ENCODE measurements at regions not wholly inside any gene's neighbourhood (a gene's known extent, or its start where the extent isn't known, plus 50 kb on each side); places are given as distances from the start of the nearest gene placed in this dataset.

GRCh38 chr20:58017970-58018530 lies 210.4 kb downstream of the ANKRD60 start:
- no peak for TF ChIP-seq CTCF (IDR thresholded peaks at IDR 0.05; ENCODE audit: control extremely low read depth, extremely low read depth, low read depth, missing control alignments)
- CTCF ChIA-PET, result no interaction called here
- POLR2A ChIA-PET, result no interaction called here
- no peak for DNase-seq (ENCODE audit: extremely low spot score)

GRCh38 chr20:58017231-58017969 lies 211.1 kb downstream of the ANKRD60 start:
- no peak for TF ChIP-seq CTCF (IDR thresholded peaks at IDR 0.05; ENCODE audit: control extremely low read depth, extremely low read depth, low read depth, missing control alignments)
- DNase-seq (ENCODE audit: extremely low spot score), result no peak
- ChIA-PET POLR2A (no interaction called here), CTCF (no interaction called here)

GRCh38 chr20:58016779-58017178 lies 211.7 kb downstream of the ANKRD60 start:
- ChIA-PET POLR2A (no interaction called here), CTCF (no interaction called here)
- DNase-seq (ENCODE audit: extremely low spot score), result no peak
- no peak for TF ChIP-seq CTCF (IDR thresholded peaks at IDR 0.05; ENCODE audit: control extremely low read depth, extremely low read depth, low read depth, missing control alignments)

GRCh38 chr20:58014628-58015315 lies 213.7 kb downstream of the ANKRD60 start:
- CTCF ChIA-PET, result no interaction called here

GRCh38 chr20:58012731-58013510 lies 215.5 kb downstream of the ANKRD60 start:
- DNase-seq (ENCODE audit: extremely low spot score), result no peak
- TF ChIP-seq CTCF (IDR thresholded peaks at IDR 0.05; ENCODE audit: control extremely low read depth, extremely low read depth, low read depth, missing control alignments), result no peak
- POLR2A ChIA-PET, result no interaction called here
- CTCF ChIA-PET, result interaction anchor here (1.4 kb wide), 1 partner anchor 50 kb away, joined by 3 read pairs; no protein-coding TSS in a partner anchor

More at GRCh38 chr20:58014628-58015315, 213.7 kb downstream of the ANKRD60 start:
- POLR2A ChIA-PET, result no interaction called here
- TF ChIP-seq CTCF (IDR thresholded peaks at IDR 0.05; ENCODE audit: control extremely low read depth, extremely low read depth, low read depth, missing control alignments), result no peak
- DNase-seq (ENCODE audit: extremely low spot score), result no peak

- POLR2A ChIA-PET, result no interaction called here
- DNase-seq (ENCODE audit: extremely low spot score), result no peak
These were observed 216.4 kb downstream of the ANKRD60 start for GRCh38 chr20:58011947-58012610.

More at GRCh38 chr20:58011947-58012610, 216.4 kb downstream of the ANKRD60 start:
- TF ChIP-seq CTCF (IDR thresholded peaks at IDR 0.05; ENCODE audit: control extremely low read depth, extremely low read depth, low read depth, missing control alignments), result no peak
- CTCF ChIA-PET, result interaction anchor here (1.4 kb wide), 1 partner anchor 49 kb away, joined by 3 read pairs; no protein-coding TSS in a partner anchor

Measured in GM10248 (cell line).